Tibial artery (tissue), 4 donors: ENCODE measurements at regions not wholly inside any gene's neighbourhood (a gene's known extent, or its start where the extent isn't known, plus 50 kb on each side); places are given as distances from the start of the nearest gene placed in this dataset.

ENCODE experiments used
- DNase-seq, 2 donors: peaks; one replicate each; pipeline ENCODE4 v3.0.0-alpha.2; 2019
- H3K27ac ChIP-seq, 2 donors: fragments of 200-600 bp; sonication (generic) in 1 of 2; 1 replicate in 1 of 2; 2 replicates in 1 of 2; pipeline ENCODE4 v1.5.1; 2018 to 2019; ENCODE audit warnings: mild to moderate bottlenecking in 1 of 2
- H3K27me3 ChIP-seq, 2 donors: fragments of 200-600 bp; sonication (generic) in 1 of 2; one replicate each; pipeline versions ENCODE4 v1.5.1 to v1.6.0; 2016 to 2019
- H3K36me3 ChIP-seq, 3 donors: fragments of 200-600 bp; sonication (generic) in 2 of 3; one replicate each; pipeline ENCODE4 v1.5.1; 2016 to 2019; ENCODE audit warnings: mild to moderate bottlenecking in 2 of 3
- H3K4me1 ChIP-seq, 4 donors: fragments of 200-600 bp; sonication (generic) in 2 of 4; 1 replicate in 3 of 4; 2 replicates in 1 of 4; pipeline ENCODE4 v1.5.1; 2016 to 2019
- H3K4me3 ChIP-seq, 2 donors: fragments of 200-600 bp; sonication (generic) in 1 of 2; 1 replicate in 1 of 2; 2 replicates in 1 of 2; pipeline ENCODE4 v1.5.1; 2018 to 2019; ENCODE audit warnings: mild to moderate bottlenecking in 2 of 2
- H3K9me3 ChIP-seq, 3 donors: fragments of 200-600 bp; sonication (generic) in 1 of 3; one replicate each; pipeline ENCODE4 v1.5.1; 2016 to 2019
- intact Hi-C: fragments of 100-400 bp; cut with DNase I; formaldehyde crosslinking; loops from one replicate; pipeline ENCODE4 v1.15.0; 2023; ENCODE audit warnings: low total_unique reads
- TF ChIP-seq, protein P1 (sequence below), 2 experiments: fragments of 200-600 bp in 1 of 2; fragments of 450-650 bp in 1 of 2; IDR thresholded peaks; one replicate each; pipeline ENCODE4 v1.5.1; 2017 to 2019; ENCODE audit warnings: antibody characterized with exemption in 2 of 2, mild to moderate bottlenecking in 1 of 2, moderate library complexity in 1 of 2

DNA sequence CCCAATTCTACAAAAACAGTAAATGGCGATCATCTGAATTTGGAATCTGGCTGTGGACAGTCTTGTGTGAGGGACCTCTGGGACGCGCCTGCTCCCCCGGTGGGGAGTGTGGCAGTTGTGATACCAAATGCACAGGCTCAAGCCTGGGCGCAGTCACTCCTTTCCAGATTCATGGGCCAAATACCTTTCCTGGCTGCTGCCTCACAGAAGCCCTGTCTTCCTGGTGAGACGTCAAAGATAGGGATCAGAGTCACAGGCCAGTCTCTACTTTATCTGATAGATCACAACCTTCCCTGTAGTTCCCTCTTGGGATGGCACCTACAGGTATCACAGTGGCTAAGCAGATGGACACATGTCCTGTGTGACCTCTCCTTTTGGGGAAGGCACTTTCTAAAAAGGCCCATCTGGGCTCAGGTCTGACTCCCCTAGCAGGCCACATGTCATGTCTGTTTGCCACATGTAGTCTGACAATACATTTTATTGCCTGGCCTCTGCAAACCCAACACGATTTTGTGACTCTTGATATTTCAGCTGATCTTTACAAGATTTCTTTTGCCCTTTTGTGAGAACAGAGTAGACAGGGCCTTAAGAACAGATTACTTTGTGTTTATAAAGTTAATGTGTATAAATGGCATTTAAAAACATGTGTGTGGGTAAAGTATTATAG is 150.1 kb downstream of the SNX10 start:
- Histone ChIP-seq H3K9me3 (no peaks in the 10 kb centered on the region), H3K4me3 (no peak overlapping the region), H3K36me3 (no peaks in the 10 kb centered on the region), H3K27ac (no peak overlapping the region), H3K4me1 (no peaks in the 10 kb centered on the region), H3K27me3 (no peaks in the 10 kb centered on the region)
- no peak for DNase-seq
- intact Hi-C loops = no loop called here
- TF ChIP-seq, protein P1, sequence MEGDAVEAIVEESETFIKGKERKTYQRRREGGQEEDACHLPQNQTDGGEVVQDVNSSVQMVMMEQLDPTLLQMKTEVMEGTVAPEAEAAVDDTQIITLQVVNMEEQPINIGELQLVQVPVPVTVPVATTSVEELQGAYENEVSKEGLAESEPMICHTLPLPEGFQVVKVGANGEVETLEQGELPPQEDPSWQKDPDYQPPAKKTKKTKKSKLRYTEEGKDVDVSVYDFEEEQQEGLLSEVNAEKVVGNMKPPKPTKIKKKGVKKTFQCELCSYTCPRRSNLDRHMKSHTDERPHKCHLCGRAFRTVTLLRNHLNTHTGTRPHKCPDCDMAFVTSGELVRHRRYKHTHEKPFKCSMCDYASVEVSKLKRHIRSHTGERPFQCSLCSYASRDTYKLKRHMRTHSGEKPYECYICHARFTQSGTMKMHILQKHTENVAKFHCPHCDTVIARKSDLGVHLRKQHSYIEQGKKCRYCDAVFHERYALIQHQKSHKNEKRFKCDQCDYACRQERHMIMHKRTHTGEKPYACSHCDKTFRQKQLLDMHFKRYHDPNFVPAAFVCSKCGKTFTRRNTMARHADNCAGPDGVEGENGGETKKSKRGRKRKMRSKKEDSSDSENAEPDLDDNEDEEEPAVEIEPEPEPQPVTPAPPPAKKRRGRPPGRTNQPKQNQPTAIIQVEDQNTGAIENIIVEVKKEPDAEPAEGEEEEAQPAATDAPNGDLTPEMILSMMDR (IDR thresholded peaks at IDR 0.05) = no peak

DNA sequence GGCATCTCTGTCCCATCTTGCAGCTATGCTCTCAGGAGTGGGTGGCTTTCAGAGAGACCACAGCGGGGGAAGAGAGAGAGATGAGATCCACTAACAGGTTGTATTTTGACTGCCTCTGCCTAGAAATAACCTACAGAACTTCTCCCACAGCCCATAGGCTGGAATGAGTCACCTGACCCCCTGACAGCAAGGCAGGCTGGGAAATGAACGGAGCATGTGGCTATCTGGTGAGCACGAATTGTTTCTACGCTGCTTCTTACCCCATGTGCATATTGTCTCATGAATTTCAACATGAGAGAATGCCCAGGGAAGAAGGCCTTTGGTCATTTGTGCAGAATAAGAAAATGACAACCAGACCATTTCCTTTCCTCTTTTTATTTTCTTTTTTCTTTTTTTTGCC is 151.3 kb downstream of the SNX10 start:
- Histone ChIP-seq H3K27me3 (no peaks in the 10 kb centered on the region), H3K9me3 (no peaks in the 10 kb centered on the region), H3K4me3 (no peak overlapping the region), H3K27ac (no peak overlapping the region), H3K4me1 (no peaks in the 10 kb centered on the region), H3K36me3 (no peaks in the 10 kb centered on the region)
- DNase-seq = no peak
- intact Hi-C loops = no loop called here
- TF ChIP-seq, protein P1 (IDR thresholded peaks at IDR 0.05) = no peak

DNA sequence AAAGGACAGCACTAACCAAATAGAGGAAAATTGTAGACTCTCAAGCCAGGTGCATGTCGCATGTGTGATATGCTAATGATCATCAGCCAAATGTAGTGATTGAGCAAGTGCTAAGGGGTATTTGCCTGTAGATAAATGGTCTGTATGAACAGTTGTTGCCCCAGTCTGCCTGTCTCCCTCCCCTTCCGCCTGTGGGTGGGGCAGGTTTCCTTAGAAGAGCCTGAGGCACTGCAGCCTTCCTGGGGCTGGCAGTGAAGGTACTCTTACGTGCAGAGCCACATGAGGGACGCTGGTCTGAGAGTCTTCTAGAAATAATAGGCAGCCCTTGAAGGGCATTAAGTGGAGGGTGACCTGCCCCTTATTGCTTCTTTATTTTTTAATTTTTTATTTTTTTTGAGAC is 152.1 kb downstream of the SNX10 start:
- intact Hi-C loops = no loop called here
- Histone ChIP-seq H3K9me3 (no peaks in the 10 kb centered on the region), H3K4me3 (no peak overlapping the region), H3K36me3 (no peaks in the 10 kb centered on the region), H3K4me1 (no peaks in the 10 kb centered on the region), H3K27ac (no peak overlapping the region), H3K27me3 (no peaks in the 10 kb centered on the region)
- no peak for DNase-seq
- TF ChIP-seq, protein P1 (IDR thresholded peaks at IDR 0.05) = no peak

DNA sequence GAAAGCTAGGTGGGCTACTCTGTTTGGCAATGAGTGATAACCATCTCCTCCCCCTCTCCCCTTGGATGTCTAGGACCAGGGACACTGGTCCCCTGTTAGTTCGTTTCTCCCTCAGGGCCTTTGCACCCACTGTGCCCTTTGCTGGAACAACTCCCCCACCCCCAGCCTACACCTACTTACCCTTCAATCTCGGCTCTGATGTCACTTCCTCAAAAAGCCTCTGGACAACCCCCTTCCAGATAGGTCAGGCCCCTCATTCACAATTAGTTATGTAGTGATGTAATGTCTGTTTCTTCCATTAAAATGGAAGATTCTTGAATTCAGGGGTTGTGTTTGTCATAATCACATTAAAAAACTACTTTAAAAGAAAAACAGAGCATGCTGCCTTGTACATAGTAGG is 152.9 kb downstream of the SNX10 start:
- Histone ChIP-seq H3K4me1 (no peaks in the 10 kb centered on the region), H3K9me3 (no peaks in the 10 kb centered on the region), H3K36me3 (no peaks in the 10 kb centered on the region), H3K27me3 (no peaks in the 10 kb centered on the region), H3K4me3 (no peak overlapping the region), H3K27ac (no peak overlapping the region)
- intact Hi-C loops = no loop called here
- TF ChIP-seq, protein P1 (IDR thresholded peaks at IDR 0.05) = no peak
- no peak for DNase-seq

DNA sequence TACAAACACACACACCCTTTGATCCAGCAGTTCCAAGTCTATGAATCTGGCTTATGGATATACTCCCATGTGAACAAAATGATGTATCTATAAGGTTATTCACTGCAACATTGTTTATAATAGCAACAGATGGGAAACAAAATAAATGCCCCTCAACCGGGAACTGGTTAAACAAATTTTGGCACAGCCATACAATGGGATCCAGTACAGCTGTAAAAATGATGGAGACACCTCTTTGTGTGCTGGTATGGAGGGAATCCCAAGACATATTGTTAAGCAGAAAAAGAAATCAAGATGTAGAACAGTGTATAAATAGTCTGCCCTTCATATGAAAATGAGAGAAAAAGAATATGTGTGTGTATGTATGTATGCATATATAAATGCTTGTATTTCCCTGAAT is 155.5 kb downstream of the SNX10 start:
- Histone ChIP-seq H3K27me3 (no peaks in the 10 kb centered on the region), H3K36me3 (no peaks in the 10 kb centered on the region), H3K4me1 (no peaks in the 10 kb centered on the region), H3K9me3 (no peaks in the 10 kb centered on the region), H3K4me3 (no peak overlapping the region), H3K27ac (no peak overlapping the region)
- TF ChIP-seq, protein P1 (IDR thresholded peaks at IDR 0.05) = no peak
- intact Hi-C loops = no loop called here
- no peak for DNase-seq
